Keratinocyte (primary cell): ENCODE measurements at regions not wholly inside any gene's neighbourhood (a gene's known extent, or its start where the extent isn't known, plus 50 kb on each side); places are given as distances from the start of the nearest gene placed in this dataset.

Experiments
- DNase-seq: peaks from one replicate; pipeline ENCODE4 v3.0.0-alpha.2; 2011; ENCODE audit warnings: low read depth, missing footprints, low spot score
- FAIRE-seq: peaks from 2 replicates; lab custom pipeline; 2011; peaks lifted over from hg19 to GRCh38; lab: Jason Lieb, UNC
- H2AFZ ChIP-seq: 2 replicates; pipeline ENCODE4 v1.6.0; 2012; ENCODE audit warnings: low read length, control low read depth, inconsistent platforms; ENCODE audit not compliant: control insufficient read depth
- H3K27ac ChIP-seq: 2 replicates; pipeline ENCODE4 v1.5.1; 2011; ENCODE audit warnings: low read length; ENCODE audit not compliant: control insufficient read depth, insufficient read depth
- H3K27me3 ChIP-seq: 3 replicates; pipeline ENCODE4 v1.6.0; 2011; ENCODE audit warnings: low read length; ENCODE audit not compliant: control insufficient read depth, insufficient read depth; ENCODE audit errors: extremely low read depth
- H3K36me3 ChIP-seq, 2 experiments: 2 replicates in 1 of 2; 3 replicates in 1 of 2; pipeline ENCODE4 v1.5.1; 2011; ENCODE audit warnings: low read length in 2 of 2, mild to moderate bottlenecking in 1 of 2; ENCODE audit not compliant: control insufficient read depth in 2 of 2, insufficient read depth in 2 of 2; ENCODE audit errors: extremely low read depth in 1 of 2
- H3K4me1 ChIP-seq: 3 replicates; pipeline ENCODE4 v1.5.1; 2011; ENCODE audit warnings: low read length; ENCODE audit not compliant: control insufficient read depth, insufficient read depth; ENCODE audit errors: extremely low read depth
- H3K4me2 ChIP-seq: 3 replicates; pipeline ENCODE4 v1.6.0; 2011; ENCODE audit warnings: low read depth, low read length; ENCODE audit not compliant: control insufficient read depth, insufficient read depth; ENCODE audit errors: extremely low read depth
- H3K4me3 ChIP-seq, 3 experiments: fragments of 200-600 bp in 1 of 3; sonication (generic) in 1 of 3; 2 replicates in 2 of 3; 3 replicates in 1 of 3; pipeline ENCODE4 v1.5.1; 2011 to 2016; ENCODE audit warnings: low read length in 3 of 3, mild to moderate bottlenecking in 3 of 3, control low read depth in 2 of 3, inconsistent platforms in 1 of 3, low read depth in 1 of 3, mixed read lengths in 1 of 3, mixed run types in 1 of 3, moderate library complexity in 1 of 3; ENCODE audit not compliant: control insufficient read depth in 2 of 3, insufficient read depth in 2 of 3; ENCODE audit errors: extremely low read depth in 1 of 3
- H3K79me2 ChIP-seq: 2 replicates; pipeline ENCODE4 v1.6.0; 2012; ENCODE audit warnings: low read length; ENCODE audit not compliant: control insufficient read depth, insufficient read depth
- H3K9ac ChIP-seq: 3 replicates; pipeline ENCODE4 v1.6.0; 2011; ENCODE audit warnings: low read length; ENCODE audit not compliant: control insufficient read depth, insufficient read depth; ENCODE audit errors: extremely low read depth
- H3K9me1 ChIP-seq: 3 replicates; pipeline ENCODE4 v1.6.0; 2011; ENCODE audit warnings: low read length; ENCODE audit not compliant: control insufficient read depth, insufficient read depth; ENCODE audit errors: extremely low read depth
- H3K9me3 ChIP-seq: 2 replicates; pipeline ENCODE4 v1.5.1; 2012; ENCODE audit warnings: low read depth, low read length; ENCODE audit not compliant: control insufficient read depth
- H4K20me1 ChIP-seq: 3 replicates; pipeline ENCODE4 v1.6.0; 2011; ENCODE audit warnings: low read length; ENCODE audit not compliant: control insufficient read depth, insufficient read depth; ENCODE audit errors: extremely low read depth
- EZH2 ChIP-seq: IDR thresholded peaks from one replicate; pipeline ENCODE4 v1.6.1; 2012; ENCODE audit warnings: inconsistent platforms, mild to moderate bottlenecking, low read length, moderate library complexity
- dilution Hi-C: fragments of 300-500 bp; cut with MboI; formaldehyde crosslinking; loops from one replicate; pipeline ENCODE4 v1.7.0; 2020; ENCODE audit warnings: low sequenced_read_pairs; ENCODE audit not compliant: extremely low pct_ligation_motif_present
- TF ChIP-seq, protein P1 (sequence below), 3 experiments: IDR thresholded peaks in 1 of 3; conservative IDR thresholded peaks in 1 of 3; optimal IDR thresholded peaks in 1 of 3; 2 replicates in 2 of 3; 3 replicates in 1 of 3; pipeline versions ENCODE3 to v1.5.1; 2011; ENCODE audit warnings: low read length in 3 of 3, mild to moderate bottlenecking in 3 of 3, moderate library complexity in 2 of 3, control low read depth in 1 of 3, inconsistent platforms in 1 of 3; ENCODE audit not compliant: insufficient read depth in 2 of 3; ENCODE audit errors: extremely low read depth in 1 of 3

- H3K4me3 ChIP-seq = no peak overlapping the region
- no peak overlapping the region for H3K9ac ChIP-seq
- no peak overlapping the region for H2AFZ ChIP-seq
- H3K9me1 ChIP-seq = no peaks in the 10 kb centered on the region
- no peak for FAIRE-seq
- dilution Hi-C loops = no loop called here
- TF ChIP-seq, protein P1, sequence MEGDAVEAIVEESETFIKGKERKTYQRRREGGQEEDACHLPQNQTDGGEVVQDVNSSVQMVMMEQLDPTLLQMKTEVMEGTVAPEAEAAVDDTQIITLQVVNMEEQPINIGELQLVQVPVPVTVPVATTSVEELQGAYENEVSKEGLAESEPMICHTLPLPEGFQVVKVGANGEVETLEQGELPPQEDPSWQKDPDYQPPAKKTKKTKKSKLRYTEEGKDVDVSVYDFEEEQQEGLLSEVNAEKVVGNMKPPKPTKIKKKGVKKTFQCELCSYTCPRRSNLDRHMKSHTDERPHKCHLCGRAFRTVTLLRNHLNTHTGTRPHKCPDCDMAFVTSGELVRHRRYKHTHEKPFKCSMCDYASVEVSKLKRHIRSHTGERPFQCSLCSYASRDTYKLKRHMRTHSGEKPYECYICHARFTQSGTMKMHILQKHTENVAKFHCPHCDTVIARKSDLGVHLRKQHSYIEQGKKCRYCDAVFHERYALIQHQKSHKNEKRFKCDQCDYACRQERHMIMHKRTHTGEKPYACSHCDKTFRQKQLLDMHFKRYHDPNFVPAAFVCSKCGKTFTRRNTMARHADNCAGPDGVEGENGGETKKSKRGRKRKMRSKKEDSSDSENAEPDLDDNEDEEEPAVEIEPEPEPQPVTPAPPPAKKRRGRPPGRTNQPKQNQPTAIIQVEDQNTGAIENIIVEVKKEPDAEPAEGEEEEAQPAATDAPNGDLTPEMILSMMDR (optimal IDR thresholded peaks at IDR 0.05 in 1 of 3, IDR thresholded peaks at IDR 0.05 in 1 of 3, conservative IDR thresholded peaks at IDR 0.05 in 1 of 3; ENCODE audit: extremely low read depth in 1 of 3, insufficient read depth in 2 of 3, low read length in 3 of 3) = no peak
- TF ChIP-seq EZH2 = no peak
- H3K4me2 ChIP-seq = no peak overlapping the region
- no peaks in the 10 kb centered on the region for H3K79me2 ChIP-seq
- no peaks in the 10 kb centered on the region for H3K36me3 ChIP-seq
- no peaks in the 10 kb centered on the region for H3K9me3 ChIP-seq
- no peaks in the 10 kb centered on the region for H4K20me1 ChIP-seq
- H3K27ac ChIP-seq = no peak overlapping the region
- no peak for DNase-seq
- no peaks in the 10 kb centered on the region for H3K4me1 ChIP-seq
- H3K27me3 ChIP-seq = no peaks in the 10 kb centered on the region
Measured at GRCh38 chr12:113697104-113697503, 225.4 kb upstream of the LHX5 start.

DNA sequence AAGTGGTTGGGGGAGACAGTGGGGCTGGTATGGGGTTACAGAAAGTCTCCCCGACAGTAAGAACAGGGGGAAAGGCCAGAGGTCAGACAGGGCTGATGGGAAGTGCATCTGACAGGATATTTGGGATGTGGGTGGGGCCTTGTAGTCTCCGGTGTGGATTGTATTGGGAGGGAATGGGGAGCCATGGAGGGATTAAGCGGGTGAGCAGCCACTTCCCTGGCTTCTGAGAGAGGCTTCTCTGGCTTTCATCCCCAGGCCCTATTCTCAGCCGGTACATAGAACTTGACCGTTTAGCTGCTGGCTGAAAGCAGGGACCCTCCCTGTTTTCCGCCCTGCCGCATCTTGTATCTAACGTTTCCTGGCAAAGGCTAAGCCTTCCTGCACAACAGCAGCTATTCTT is 222.0 kb upstream of the LHX5 start:
- Histone ChIP-seq H3K4me1 (no peaks in the 10 kb centered on the region), H3K27ac (no peak overlapping the region), H4K20me1 (no peaks in the 10 kb centered on the region), H3K4me2 (no peak overlapping the region), H3K9me3 (no peaks in the 10 kb centered on the region), H3K9ac (no peak overlapping the region), H3K36me3 (no peaks in the 10 kb centered on the region), H3K4me3 (no peak overlapping the region), H3K79me2 (no peaks in the 10 kb centered on the region), H3K9me1 (no peaks in the 10 kb centered on the region), H3K27me3 (no peaks in the 10 kb centered on the region), H2AFZ (no peak overlapping the region)
- TF ChIP-seq, protein P1 (optimal IDR thresholded peaks at IDR 0.05 in 1 of 3, IDR thresholded peaks at IDR 0.05 in 1 of 3, conservative IDR thresholded peaks at IDR 0.05 in 1 of 3; ENCODE audit: extremely low read depth in 1 of 3, insufficient read depth in 2 of 3, low read length in 3 of 3) = no peak
- TF ChIP-seq EZH2 = no peak
- FAIRE-seq (no peak), DNase-seq (no peak)
- dilution Hi-C loops = no loop called here
